ENCODE measurements at regions not wholly inside any gene's neighbourhood (a gene's known extent, or its start where the extent isn't known, plus 50 kb on each side); places are given as distances from the start of the nearest gene placed in this dataset.

DNA sequence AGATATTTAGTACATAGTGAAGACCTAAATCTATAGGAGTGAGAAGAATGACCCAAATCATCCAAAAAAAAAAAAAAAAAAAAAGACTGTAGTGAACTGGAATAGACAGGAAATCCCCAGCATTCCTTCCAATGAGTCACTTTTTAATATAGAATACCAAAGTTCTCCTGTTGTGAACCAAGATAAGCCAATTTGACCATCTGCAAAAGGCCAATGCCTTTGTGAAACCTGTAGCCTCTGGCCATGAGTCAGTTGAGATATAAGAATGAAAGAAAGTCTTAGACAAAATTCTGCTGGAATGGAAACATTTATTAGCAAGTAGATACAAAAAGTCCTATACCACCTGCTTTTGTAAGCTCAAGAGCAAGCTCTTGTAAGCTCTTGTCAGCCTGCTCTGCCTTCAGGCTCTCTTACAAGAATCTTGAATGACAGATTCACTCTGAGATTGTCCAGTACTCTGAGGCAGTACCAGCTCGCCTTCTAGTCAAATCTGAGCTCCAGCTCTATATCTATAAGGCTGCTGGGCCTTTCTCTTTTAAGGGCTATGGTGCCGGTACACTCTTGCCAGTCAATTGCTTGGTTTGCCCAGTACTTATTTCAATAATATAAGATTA is 243.0 kb upstream of the TMTC1 start:
- Histone ChIP-seq H2BK5ac (ENCODE audit: low read depth, low read length, poor library complexity, severe bottlenecking) (peak overlapping the region; percentile 8), H2BK15ac (ENCODE audit: low read depth, low read length) (peak overlapping the region; percentile 8; the same call in 1 of the 3 replicates), H3K4me1 (ENCODE audit: control insufficient read depth, insufficient read depth, low read length) (peaks cover 4% of the 10 kb centered on the region), H2AK5ac (ENCODE audit: low read depth, low read length) (no peak overlapping the region), H3K14ac (replicated peaks; ENCODE audit: low read depth, low read length) (0 out of 2 replicates have a peak overlapping the region, but pooled peaks have one; percentile 11), H4K91ac (ENCODE audit: insufficient read depth, low read depth, low read length) (peak overlapping the region; percentile 1; the same call in 1 of the 2 replicates), H4K8ac (ENCODE audit: low read depth in 2 of 2, low read length in 2 of 2) (peak overlapping the region in 1 of 2 experiments; percentile 7; a peak in 2 of 4 replicates), H3K79me1 (ENCODE audit: low read depth in 1 of 2, low read length in 2 of 2) (no peaks in the 10 kb centered on the region), H2AK9ac (replicated peaks; ENCODE audit: low read depth, low read length, poor library complexity) (no peak overlapping the region), H3K23ac (ENCODE audit: low read depth, low read length) (no peak overlapping the region), H3K27ac (ENCODE audit: insufficient read depth, low read length) (peak overlapping the region; percentile 17; the same call in 1 of the 2 replicates), H3K36me3 (ENCODE audit: control insufficient read depth, insufficient read depth, low read length) (no peaks in the 10 kb centered on the region), H3K4me3 (ENCODE audit: insufficient read depth, low read depth, low read length) (no peak overlapping the region), H3K9me3 (ENCODE audit: control insufficient read depth, insufficient read depth, low read length) (no peaks in the 10 kb centered on the region), H2BK120ac (ENCODE audit: low read depth, low read length) (peak overlapping the region; percentile 52), H3K4me2 (ENCODE audit: low read depth, low read length) (peak overlapping the region; percentile 63; the same call in 1 of the 2 replicates), H4K5ac (ENCODE audit: low read depth, low read length) (no peak overlapping the region), H3K56ac (ENCODE audit: extremely low read depth, insufficient read depth, low read length) (no peak overlapping the region), H2AFZ (replicated peaks; ENCODE audit: low read length, poor library complexity) (no peak overlapping the region), H3K4ac (ENCODE audit: low read depth, low read length) (peak overlapping the region; percentile 16; the same call in 1 of the 2 replicates), H4K20me1 (ENCODE audit: insufficient read depth, low read length) (no peaks in the 10 kb centered on the region), H3K18ac (ENCODE audit: low read depth, low read length) (peak overlapping the region; percentile 93; the same call in 1 of the 2 replicates), H3K9ac (ENCODE audit: low read depth, low read length) (no peak overlapping the region), H3K9me1 (ENCODE audit: insufficient read depth, low read length) (no peaks in the 10 kb centered on the region), H2BK20ac (ENCODE audit: low read depth, low read length) (peak overlapping the region; percentile 36; the same call in 1 of the 2 replicates), H3K27me3 (ENCODE audit: control insufficient read depth, insufficient read depth, low read length) (no peaks in the 10 kb centered on the region)
- CTCF ChIA-PET, result no interaction called here
- in situ Hi-C loops (cut with MboI; ENCODE audit: low sequenced_read_pairs) (no loop called here), intact Hi-C loops (cut with micrococcal nuclease) (loop anchor here (10.0 kb wide), 1 partner anchor 778 kb away; no protein-coding TSS in a partner anchor), dilution Hi-C loops (cut with HindIII; ENCODE audit: low sequenced_read_pairs, unreplicated experiment) (no loop called here)
- no TSS peak for BruUV-seq (replicated peaks)
- no peak for TF ChIP-seq CHD1 (IDR thresholded peaks at IDR 0.05; ENCODE audit: low read depth, low read length)
- no peak for TF ChIP-seq SMC3 (IDR thresholded peaks at IDR 0.05; ENCODE audit: low read depth, low read length)
- TF ChIP-seq, protein P1, sequence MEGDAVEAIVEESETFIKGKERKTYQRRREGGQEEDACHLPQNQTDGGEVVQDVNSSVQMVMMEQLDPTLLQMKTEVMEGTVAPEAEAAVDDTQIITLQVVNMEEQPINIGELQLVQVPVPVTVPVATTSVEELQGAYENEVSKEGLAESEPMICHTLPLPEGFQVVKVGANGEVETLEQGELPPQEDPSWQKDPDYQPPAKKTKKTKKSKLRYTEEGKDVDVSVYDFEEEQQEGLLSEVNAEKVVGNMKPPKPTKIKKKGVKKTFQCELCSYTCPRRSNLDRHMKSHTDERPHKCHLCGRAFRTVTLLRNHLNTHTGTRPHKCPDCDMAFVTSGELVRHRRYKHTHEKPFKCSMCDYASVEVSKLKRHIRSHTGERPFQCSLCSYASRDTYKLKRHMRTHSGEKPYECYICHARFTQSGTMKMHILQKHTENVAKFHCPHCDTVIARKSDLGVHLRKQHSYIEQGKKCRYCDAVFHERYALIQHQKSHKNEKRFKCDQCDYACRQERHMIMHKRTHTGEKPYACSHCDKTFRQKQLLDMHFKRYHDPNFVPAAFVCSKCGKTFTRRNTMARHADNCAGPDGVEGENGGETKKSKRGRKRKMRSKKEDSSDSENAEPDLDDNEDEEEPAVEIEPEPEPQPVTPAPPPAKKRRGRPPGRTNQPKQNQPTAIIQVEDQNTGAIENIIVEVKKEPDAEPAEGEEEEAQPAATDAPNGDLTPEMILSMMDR (conservative IDR thresholded peaks at IDR 0.05; ENCODE audit: low read depth, low read length), result no peak
- peak; percentile 63; the same call in 1 of the 2 replicates for TF ChIP-seq FOS (IDR thresholded peaks at IDR 0.05; ENCODE audit: low read depth, low read length)
- TF ChIP-seq RFX5 (IDR thresholded peaks at IDR 0.05; ENCODE audit: low read depth, low read length), result no peak
- no peak for TF ChIP-seq MAZ (IDR thresholded peaks at IDR 0.05; ENCODE audit: borderline replicate concordance, low read depth, low read length)
- DNase-seq (peak; percentile 89), ATAC-seq (ENCODE audit: low read depth) (peak; percentile 82)
- POLR2A ChIA-PET (ENCODE audit: unreplicated experiment), result no interaction called here
- WGBS, 2 experiments (ENCODE audit: extremely low coverage in 2 of 2, insufficient read length in 1 of 2), result no CpG with 5 or more reads among the region's 2 CpGs
